HEK293 (cell line): ENCODE measurements at regions not wholly inside any gene's neighbourhood (a gene's known extent, or its start where the extent isn't known, plus 50 kb on each side); places are given as distances from the start of the nearest gene placed in this dataset.

Source experiments
- TCF7L2 ChIP-seq: IDR thresholded peaks from 2 replicates; pipeline ENCODE4 v1.6.1; 2011; ENCODE audit warnings: low read depth, mild to moderate bottlenecking, inconsistent platforms, low read length, moderate library complexity, borderline replicate concordance
- ZBTB20 ChIP-seq: fragments of 450-650 bp; formaldehyde crosslinking; IDR thresholded peaks from 2 replicates; pipeline ENCODE4 v1.5.1; 2016; ENCODE audit warnings: missing biosample characterization, missing genetic modification characterization
- ZNF426 ChIP-seq: fragments of 450-650 bp; formaldehyde crosslinking; IDR thresholded peaks from 2 replicates; pipeline ENCODE4 v1.5.1; 2017; ENCODE audit warnings: missing biosample characterization, missing genetic modification characterization, mild to moderate bottlenecking, inconsistent platforms, moderate library complexity
- ZNF785 ChIP-seq: fragments of 450-650 bp; formaldehyde crosslinking; IDR thresholded peaks from 2 replicates; pipeline ENCODE4 v1.5.1; 2016; ENCODE audit warnings: missing biosample characterization, missing genetic modification characterization
- TF ChIP-seq, protein P1 (sequence below): fragments of 450-650 bp; IDR thresholded peaks from 2 replicates; pipeline ENCODE4 v1.5.1; 2018; ENCODE audit warnings: missing biosample characterization, mild to moderate bottlenecking, missing genetic modification characterization
- TF ChIP-seq, protein P2 (sequence below): fragments of 450-650 bp; formaldehyde crosslinking; IDR thresholded peaks from 2 replicates; pipeline ENCODE4 v1.5.1; 2016; ENCODE audit warnings: missing biosample characterization, missing genetic modification characterization

DNA sequence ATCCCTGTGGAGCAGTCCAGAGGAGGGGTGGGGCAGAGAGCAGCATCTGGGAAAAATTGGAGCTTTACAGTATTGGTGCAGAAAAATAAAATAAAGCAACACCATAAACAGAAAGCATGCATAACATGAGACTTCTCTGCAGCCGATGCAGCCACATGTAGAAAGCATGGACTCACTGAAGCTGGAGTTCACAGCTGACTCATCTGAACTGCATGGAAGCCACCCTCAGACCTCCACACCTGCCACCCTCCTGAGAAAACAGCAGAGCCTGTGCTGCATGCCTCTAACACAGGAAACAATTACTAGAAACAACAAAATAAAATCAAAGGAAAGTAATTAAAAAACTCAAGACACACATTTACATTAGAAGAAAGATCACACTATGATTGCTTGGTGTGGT, 169.4 kb upstream of the ALKAL2 start:
- TF ChIP-seq ZNF785 (tag by site-specific recombination) (no peak), TCF7L2 (no peak), ZBTB20 (no peak), ZNF426 (tag by site-specific recombination) (no peak)
- TF ChIP-seq, protein P1, sequence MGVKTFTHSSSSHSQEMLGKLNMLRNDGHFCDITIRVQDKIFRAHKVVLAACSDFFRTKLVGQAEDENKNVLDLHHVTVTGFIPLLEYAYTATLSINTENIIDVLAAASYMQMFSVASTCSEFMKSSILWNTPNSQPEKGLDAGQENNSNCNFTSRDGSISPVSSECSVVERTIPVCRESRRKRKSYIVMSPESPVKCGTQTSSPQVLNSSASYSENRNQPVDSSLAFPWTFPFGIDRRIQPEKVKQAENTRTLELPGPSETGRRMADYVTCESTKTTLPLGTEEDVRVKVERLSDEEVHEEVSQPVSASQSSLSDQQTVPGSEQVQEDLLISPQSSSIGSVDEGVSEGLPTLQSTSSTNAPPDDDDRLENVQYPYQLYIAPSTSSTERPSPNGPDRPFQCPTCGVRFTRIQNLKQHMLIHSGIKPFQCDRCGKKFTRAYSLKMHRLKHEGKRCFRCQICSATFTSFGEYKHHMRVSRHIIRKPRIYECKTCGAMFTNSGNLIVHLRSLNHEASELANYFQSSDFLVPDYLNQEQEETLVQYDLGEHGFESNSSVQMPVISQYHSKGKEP (tag by site-specific recombination) = no peak
- TF ChIP-seq, protein P2, sequence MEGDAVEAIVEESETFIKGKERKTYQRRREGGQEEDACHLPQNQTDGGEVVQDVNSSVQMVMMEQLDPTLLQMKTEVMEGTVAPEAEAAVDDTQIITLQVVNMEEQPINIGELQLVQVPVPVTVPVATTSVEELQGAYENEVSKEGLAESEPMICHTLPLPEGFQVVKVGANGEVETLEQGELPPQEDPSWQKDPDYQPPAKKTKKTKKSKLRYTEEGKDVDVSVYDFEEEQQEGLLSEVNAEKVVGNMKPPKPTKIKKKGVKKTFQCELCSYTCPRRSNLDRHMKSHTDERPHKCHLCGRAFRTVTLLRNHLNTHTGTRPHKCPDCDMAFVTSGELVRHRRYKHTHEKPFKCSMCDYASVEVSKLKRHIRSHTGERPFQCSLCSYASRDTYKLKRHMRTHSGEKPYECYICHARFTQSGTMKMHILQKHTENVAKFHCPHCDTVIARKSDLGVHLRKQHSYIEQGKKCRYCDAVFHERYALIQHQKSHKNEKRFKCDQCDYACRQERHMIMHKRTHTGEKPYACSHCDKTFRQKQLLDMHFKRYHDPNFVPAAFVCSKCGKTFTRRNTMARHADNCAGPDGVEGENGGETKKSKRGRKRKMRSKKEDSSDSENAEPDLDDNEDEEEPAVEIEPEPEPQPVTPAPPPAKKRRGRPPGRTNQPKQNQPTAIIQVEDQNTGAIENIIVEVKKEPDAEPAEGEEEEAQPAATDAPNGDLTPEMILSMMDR = no peak
